GM12864 (cell line): ENCODE measurements at regions not wholly inside any gene's neighbourhood (a gene's known extent, or its start where the extent isn't known, plus 50 kb on each side); places are given as distances from the start of the nearest gene placed in this dataset.

Experiments
- DNase-seq: peaks from one replicate; pipeline ENCODE4 v3.0.0-alpha.2; 2011; ENCODE audit warnings: low read depth
- H3K4me3 ChIP-seq: 2 replicates; pipeline ENCODE4 v1.5.1; 2011; ENCODE audit warnings: mild to moderate bottlenecking, low read depth, low read length, control low read depth
- CTCF ChIP-seq: IDR thresholded peaks from 2 replicates; pipeline ENCODE4 v1.5.1; 2011; ENCODE audit warnings: low read depth, mild to moderate bottlenecking, moderate library complexity, low read length, control low read depth, inconsistent platforms; ENCODE audit errors: missing control alignments

GRCh38 chr15:70362886-70363285 lies 265.2 kb upstream of the TLE3 start:
- no peak overlapping the region for H3K4me3 ChIP-seq
- no peak for DNase-seq
- TF ChIP-seq CTCF = peak; percentile 65

GRCh38 chr15:70362350-70362749 lies 264.6 kb upstream of the TLE3 start:
- DNase-seq = no peak
- H3K4me3 ChIP-seq = no peak overlapping the region
- TF ChIP-seq CTCF = no peak

- no peak overlapping the region for H3K4me3 ChIP-seq
- TF ChIP-seq CTCF = no peak
- DNase-seq = no peak
Observed at GRCh38 chr15:70361891-70362290, 264.2 kb upstream of the TLE3 start.

GRCh38 chr15:70361106-70361505 lies 263.4 kb upstream of the TLE3 start:
- TF ChIP-seq CTCF = no peak
- no peak for DNase-seq
- no peak overlapping the region for H3K4me3 ChIP-seq

- no peak for DNase-seq
Observed at GRCh38 chr15:70358871-70359647, 261.3 kb upstream of the TLE3 start.

GRCh38 chr15:70358011-70358819 lies 260.5 kb upstream of the TLE3 start:
- no peak overlapping the region for H3K4me3 ChIP-seq
- TF ChIP-seq CTCF = no peak
- DNase-seq = no peak

More at GRCh38 chr15:70358871-70359647, 261.3 kb upstream of the TLE3 start:
- TF ChIP-seq CTCF = no peak
- H3K4me3 ChIP-seq = no peak overlapping the region
